ENCODE measurements at regions not wholly inside any gene's neighbourhood (a gene's known extent, or its start where the extent isn't known, plus 50 kb on each side); places are given as distances from the start of the nearest gene placed in this dataset.

DNA sequence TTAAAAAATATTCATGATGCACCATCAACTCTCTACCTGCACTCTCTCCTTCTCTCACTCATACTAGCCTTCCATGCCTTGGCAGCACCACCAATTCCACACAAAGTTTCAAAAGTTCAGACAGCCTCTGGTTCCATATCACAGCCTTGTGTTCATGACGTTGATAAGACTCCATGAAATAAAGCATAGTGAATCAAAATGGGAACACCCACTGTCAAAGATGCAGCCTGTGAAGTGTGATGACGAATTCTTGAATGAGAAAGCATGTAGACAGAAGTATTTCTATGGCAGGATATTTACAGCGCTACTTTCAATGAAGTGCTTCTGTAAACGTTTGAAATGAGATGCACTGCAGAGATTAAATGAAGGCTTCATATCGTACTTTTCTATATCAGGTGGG is 77.3 kb upstream of the FERMT1 start:
- Mint-ChIP-seq H3K4me1 (no peaks in the 10 kb centered on the region), H3K36me3 (no peaks in the 10 kb centered on the region), H3K4me3 (no peak overlapping the region), H3K27ac (no peak overlapping the region), H3K9me3 (peaks cover under 1% of the 10 kb centered on the region; the same call in 1 of the 2 replicates), H3K27me3 (ENCODE audit: low read depth) (no peaks in the 10 kb centered on the region)
- POLR2A ChIA-PET = no interaction called here
- ATAC-seq (no peak), DNase-seq (ENCODE audit: low spot score) (no peak)
- CTCF ChIA-PET = no interaction called here
- no peak for TF ChIP-seq RORB (CRISPR knock-in tag; IDR thresholded peaks at IDR 0.05)

DNA sequence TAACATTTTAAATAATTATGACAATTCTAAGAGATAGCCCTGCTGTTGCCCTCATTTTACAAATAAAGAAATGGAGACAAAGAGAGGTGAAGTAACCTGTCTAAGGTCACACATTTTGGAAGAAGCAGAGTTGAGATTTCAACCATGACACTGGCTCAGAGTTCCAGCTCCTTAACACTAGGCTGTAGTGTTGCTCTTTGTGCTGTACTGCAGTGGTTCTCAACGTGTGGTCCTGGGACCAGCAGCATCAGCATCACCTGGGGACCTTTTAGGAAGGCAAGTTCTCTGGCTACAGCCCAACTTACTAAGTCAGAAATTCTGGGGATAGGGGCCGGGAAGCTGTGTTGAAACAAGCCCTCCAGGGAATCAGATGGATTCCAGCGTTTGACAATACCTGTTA is 62.4 kb upstream of the FERMT1 start:
- Mint-ChIP-seq H3K27me3 (ENCODE audit: low read depth) (no peaks in the 10 kb centered on the region), H3K4me1 (peaks cover 4% of the 10 kb centered on the region; the same call in 1 of the 2 replicates), H3K27ac (no peak overlapping the region), H3K4me3 (no peak overlapping the region), H3K9me3 (peaks cover 14% of the 10 kb centered on the region), H3K36me3 (no peaks in the 10 kb centered on the region)
- ChIA-PET POLR2A (no interaction called here), CTCF (interaction anchor here (0.6 to 1.5 kb wide), 8 partner anchors 11 to 452 kb away, joined by 3 to 6 read pairs (median 3); no protein-coding TSS in a partner anchor)
- ATAC-seq (peak; percentile 68), DNase-seq (ENCODE audit: low spot score) (no peak)
- TF ChIP-seq IRF2 (CRISPR knock-in tag; IDR thresholded peaks at IDR 0.05; ENCODE audit: borderline replicate concordance, low read depth) (no peak), ZSCAN18 (CRISPR knock-in tag; IDR thresholded peaks at IDR 0.05) (no peak), IRF1 (CRISPR knock-in tag; IDR thresholded peaks at IDR 0.05) (no peak), ZNF317 (CRISPR knock-in tag; IDR thresholded peaks at IDR 0.05; ENCODE audit: borderline replicate concordance, low read depth) (no peak), ZNF138 (CRISPR knock-in tag; conservative IDR thresholded peaks at IDR 0.05) (no peak), SOX15 (CRISPR knock-in tag; IDR thresholded peaks at IDR 0.05) (no peak), E2F5 (CRISPR knock-in tag; IDR thresholded peaks at IDR 0.05) (no peak), ZNF423 (CRISPR knock-in tag; IDR thresholded peaks at IDR 0.05) (no peak), TP53 (CRISPR knock-in tag; IDR thresholded peaks at IDR 0.05) (no peak), ZNF121 (CRISPR knock-in tag; IDR thresholded peaks at IDR 0.05) (no peak), ZNF281 (CRISPR knock-in tag; IDR thresholded peaks at IDR 0.05) (no peak), USF1 (CRISPR knock-in tag; IDR thresholded peaks at IDR 0.05) (no peak), NR1H2 (CRISPR knock-in tag; IDR thresholded peaks at IDR 0.05) (no peak), NFATC4 (CRISPR knock-in tag; IDR thresholded peaks at IDR 0.05) (no peak), NFE2L1 (CRISPR knock-in tag; IDR thresholded peaks at IDR 0.05) (no peak)
- TF ChIP-seq, protein P1, sequence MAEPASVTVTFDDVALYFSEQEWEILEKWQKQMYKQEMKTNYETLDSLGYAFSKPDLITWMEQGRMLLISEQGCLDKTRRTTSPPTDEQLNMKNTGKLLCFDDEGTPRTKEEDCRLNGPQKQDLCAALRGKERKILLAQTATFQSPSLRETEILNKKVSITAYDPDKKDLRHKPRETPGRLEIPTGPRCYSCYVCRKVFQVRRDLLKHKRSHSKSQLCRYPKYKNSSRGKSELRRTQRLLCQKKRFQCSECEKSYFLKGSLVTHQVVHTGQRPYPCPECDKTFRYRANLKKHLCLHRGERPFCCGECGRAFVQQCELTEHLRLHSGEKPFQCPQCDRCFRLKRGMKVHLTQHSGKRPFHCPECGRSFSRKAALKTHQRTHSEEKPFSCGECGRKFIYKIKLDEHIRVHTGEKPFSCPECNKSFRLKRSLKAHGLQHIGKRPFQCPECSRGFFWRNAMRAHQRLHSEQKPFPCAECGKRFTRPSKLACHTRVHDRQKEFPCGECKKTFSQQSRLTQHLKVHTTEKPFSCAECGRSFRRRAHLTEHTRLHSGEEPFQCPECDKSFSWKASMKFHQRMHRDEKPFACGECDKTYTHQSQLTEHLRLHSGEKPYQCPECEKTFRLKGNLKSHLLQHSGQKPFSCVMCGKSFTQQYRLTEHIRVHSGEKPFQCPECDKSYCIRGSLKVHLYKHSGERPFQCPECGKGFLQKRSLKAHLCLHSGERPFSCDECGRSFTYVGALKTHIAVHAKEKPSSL (CRISPR knock-in tag; conservative IDR thresholded peaks at IDR 0.05) = no peak
- TF ChIP-seq, protein P2, sequence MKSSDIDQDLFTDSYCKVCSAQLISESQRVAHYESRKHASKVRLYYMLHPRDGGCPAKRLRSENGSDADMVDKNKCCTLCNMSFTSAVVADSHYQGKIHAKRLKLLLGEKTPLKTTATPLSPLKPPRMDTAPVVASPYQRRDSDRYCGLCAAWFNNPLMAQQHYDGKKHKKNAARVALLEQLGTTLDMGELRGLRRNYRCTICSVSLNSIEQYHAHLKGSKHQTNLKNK (CRISPR knock-in tag; IDR thresholded peaks at IDR 0.05) = no peak
